Mesendoderm (in vitro differentiated cells): ENCODE measurements at regions not wholly inside any gene's neighbourhood (a gene's known extent, or its start where the extent isn't known, plus 50 kb on each side); places are given as distances from the start of the nearest gene placed in this dataset.

ENCODE experiments used
- DNase-seq: peaks from one replicate; pipeline ENCODE4 v3.0.0; 2013
- H2AK5ac ChIP-seq: 2 replicates; pipeline ENCODE4 v1.6.1; 2013; ENCODE audit warnings: low read length, inconsistent platforms
- H2BK120ac ChIP-seq: 2 replicates; pipeline ENCODE4 v1.6.1; 2013; ENCODE audit warnings: low read depth, mild to moderate bottlenecking, low read length, moderate library complexity, mixed read lengths
- H2BK15ac ChIP-seq: replicated peaks from 2 replicates; pipeline ENCODE4 v1.6.1; 2013; ENCODE audit warnings: low read depth, mild to moderate bottlenecking, moderate library complexity
- H2BK5ac ChIP-seq: 2 replicates; pipeline ENCODE4 v1.6.1; 2013; ENCODE audit warnings: low read length, inconsistent platforms
- H3K18ac ChIP-seq: 2 replicates; pipeline ENCODE4 v1.6.1; 2013; ENCODE audit warnings: mild to moderate bottlenecking, low read length, mixed read lengths
- H3K23ac ChIP-seq: one replicate; pipeline ENCODE4 v1.6.1; 2013; ENCODE audit warnings: low read length
- H3K27ac ChIP-seq: 2 replicates; pipeline ENCODE4 v1.5.1; 2013; ENCODE audit warnings: low read depth, mild to moderate bottlenecking, inconsistent platforms, low read length, moderate library complexity
- H3K27me3 ChIP-seq: 2 replicates; pipeline ENCODE4 v1.6.1; 2013; ENCODE audit warnings: low read length, control low read depth, mild to moderate bottlenecking, inconsistent platforms; ENCODE audit not compliant: insufficient read depth, poor library complexity
- H3K36me3 ChIP-seq: 2 replicates; pipeline ENCODE4 v1.6.1; 2013; ENCODE audit warnings: low read length, inconsistent platforms; ENCODE audit not compliant: control insufficient read depth, insufficient read depth
- H3K4ac ChIP-seq: one replicate; pipeline ENCODE4 v1.6.1; 2013; ENCODE audit warnings: low read depth, mild to moderate bottlenecking, low read length, moderate library complexity
- H3K4me1 ChIP-seq: 2 replicates; pipeline ENCODE4 v1.6.1; 2013; ENCODE audit warnings: low read depth, low read length, inconsistent platforms; ENCODE audit not compliant: control insufficient read depth
- H3K4me2 ChIP-seq: 2 replicates; pipeline ENCODE4 v1.6.1; 2013; ENCODE audit warnings: low read length
- H3K4me3 ChIP-seq: 2 replicates; pipeline ENCODE4 v1.5.1; 2013; ENCODE audit warnings: mild to moderate bottlenecking, low read length
- H3K56ac ChIP-seq: one replicate; pipeline ENCODE4 v1.6.1; 2013; ENCODE audit warnings: low read length
- H3K79me1 ChIP-seq: 2 replicates; pipeline ENCODE4 v1.6.1; 2013; ENCODE audit warnings: low read length, inconsistent platforms
- H3K79me2 ChIP-seq: 2 replicates; pipeline ENCODE4 v1.6.1; 2013; ENCODE audit warnings: mild to moderate bottlenecking, low read length; ENCODE audit not compliant: control insufficient read depth, insufficient read depth
- H3K9ac ChIP-seq: 2 replicates; pipeline ENCODE4 v1.6.1; 2013; ENCODE audit warnings: low read length, inconsistent platforms
- H4K5ac ChIP-seq: one replicate; pipeline ENCODE4 v1.6.1; 2013; ENCODE audit warnings: low read length
- H4K8ac ChIP-seq: one replicate; pipeline ENCODE4 v1.6.1; 2013; ENCODE audit warnings: low read depth, mild to moderate bottlenecking, control low read depth, low read length, moderate library complexity
- WGBS: extraction: QIAGEN DNeasy Blood & Tissue Kit; methylation state at CpG from one replicate; pipeline ENCODE4 v1.1.7; 2013; ENCODE audit warnings: low lambda C conversion rate, missing lambda C conversion rate; ENCODE audit not compliant: insufficient coverage; ENCODE audit errors: extremely low coverage; 5-methylcytosine and 5-hydroxymethylcytosine counted together

GRCh38 chr17:33944826-33945225 lies 310.3 kb upstream of the CCL2 start:
- DNase-seq = no peak
- Histone ChIP-seq H3K27ac (no peak overlapping the region), H3K4ac (no peak overlapping the region), H4K5ac (no peak overlapping the region), H3K79me2 (no peaks in the 10 kb centered on the region), H3K4me1 (peaks cover 12% of the 10 kb centered on the region), H3K36me3 (no peaks in the 10 kb centered on the region), H2AK5ac (no peak overlapping the region), H3K79me1 (no peaks in the 10 kb centered on the region), H3K9ac (no peak overlapping the region), H3K56ac (no peak overlapping the region), H3K4me2 (no peak overlapping the region), H3K23ac (no peak overlapping the region), H2BK120ac (no peak overlapping the region), H3K4me3 (no peak overlapping the region), H4K8ac (no peak overlapping the region), H2BK15ac (no peak overlapping the region), H3K27me3 (no peaks in the 10 kb centered on the region), H2BK5ac (no peak overlapping the region), H3K18ac (no peak overlapping the region)
- no CpG with 5 or more reads among the region's 2 CpGs for WGBS

GRCh38 chr17:33945646-33946546 lies 309.2 kb upstream of the CCL2 start:
- Histone ChIP-seq H3K4me2 (no peak overlapping the region), H3K4ac (no peak overlapping the region), H3K36me3 (no peaks in the 10 kb centered on the region), H3K18ac (no peak overlapping the region), H4K8ac (no peak overlapping the region), H3K4me1 (peaks cover 2% of the 10 kb centered on the region), H3K79me2 (no peaks in the 10 kb centered on the region), H3K4me3 (no peak overlapping the region), H3K56ac (no peak overlapping the region), H2AK5ac (no peak overlapping the region), H3K9ac (no peak overlapping the region), H2BK15ac (no peak overlapping the region), H3K27ac (no peak overlapping the region), H4K5ac (no peak overlapping the region), H2BK5ac (no peak overlapping the region), H3K23ac (no peak overlapping the region), H3K27me3 (no peaks in the 10 kb centered on the region), H2BK120ac (no peak overlapping the region), H3K79me1 (no peaks in the 10 kb centered on the region)
- whole genome bisulfite sequencing = no CpG with 5 or more reads among the region's 6 CpGs
- no peak for DNase-seq

DNA sequence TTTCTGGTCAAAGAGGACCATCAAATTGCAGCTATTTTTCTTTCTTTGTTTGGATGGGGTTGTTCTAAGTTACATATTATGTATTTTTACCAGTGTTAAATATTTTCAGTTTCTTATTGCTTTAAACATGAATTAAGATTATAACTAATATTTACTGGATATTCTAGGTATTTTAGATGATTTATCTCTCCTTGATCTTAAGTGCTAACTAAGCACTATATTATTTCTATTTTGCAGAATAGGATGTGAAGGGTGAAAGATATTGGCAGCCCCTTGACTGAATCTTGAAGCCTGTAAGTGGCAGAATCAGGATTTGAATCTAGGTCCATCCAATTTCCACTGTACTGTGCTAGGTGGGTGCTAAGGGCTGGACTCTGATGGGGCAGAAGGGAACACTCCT lies 307.3 kb upstream of the CCL2 start:
- Histone ChIP-seq H3K4ac (no peak overlapping the region), H2BK120ac (no peak overlapping the region), H3K4me3 (no peak overlapping the region), H4K8ac (no peak overlapping the region), H3K27ac (no peak overlapping the region), H3K9ac (no peak overlapping the region), H3K4me2 (no peak overlapping the region), H2BK15ac (no peak overlapping the region), H2AK5ac (no peak overlapping the region), H4K5ac (no peak overlapping the region), H2BK5ac (no peak overlapping the region), H3K79me1 (no peaks in the 10 kb centered on the region), H3K36me3 (no peaks in the 10 kb centered on the region), H3K56ac (no peak overlapping the region), H3K27me3 (no peaks in the 10 kb centered on the region), H3K18ac (no peak overlapping the region), H3K79me2 (no peaks in the 10 kb centered on the region), H3K4me1 (no peaks in the 10 kb centered on the region), H3K23ac (no peak overlapping the region)
- no peak for DNase-seq

DNA sequence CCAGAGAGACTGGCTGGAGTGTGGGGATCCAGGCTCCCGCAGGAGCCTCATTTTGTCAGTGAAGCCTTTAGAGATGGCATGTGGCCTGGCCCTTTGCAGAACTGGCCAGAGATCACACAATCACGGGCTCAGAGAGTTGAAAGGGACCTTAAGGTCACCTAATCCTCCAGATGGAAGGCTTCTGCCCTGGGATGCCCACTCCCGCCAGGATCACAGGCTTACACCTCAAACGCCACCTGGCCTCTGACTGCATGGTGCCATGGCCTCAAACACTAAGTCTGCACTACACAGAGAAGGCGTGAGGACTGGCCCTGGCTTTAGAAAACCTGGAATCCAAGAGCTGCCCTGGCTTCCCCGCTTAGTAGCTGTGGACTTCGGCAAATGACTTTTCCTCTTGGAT lies 306.8 kb upstream of the CCL2 start:
- Histone ChIP-seq H4K8ac (no peak overlapping the region), H3K23ac (no peak overlapping the region), H3K9ac (no peak overlapping the region), H3K4me2 (no peak overlapping the region), H3K4me1 (no peaks in the 10 kb centered on the region), H3K27ac (no peak overlapping the region), H3K4me3 (no peak overlapping the region), H3K79me1 (no peaks in the 10 kb centered on the region), H2BK5ac (no peak overlapping the region), H2BK15ac (no peak overlapping the region), H3K18ac (no peak overlapping the region), H3K27me3 (no peaks in the 10 kb centered on the region), H3K79me2 (no peaks in the 10 kb centered on the region), H3K36me3 (no peaks in the 10 kb centered on the region), H3K56ac (no peak overlapping the region), H4K5ac (no peak overlapping the region), H3K4ac (no peak overlapping the region), H2BK120ac (no peak overlapping the region), H2AK5ac (no peak overlapping the region)
- no peak for DNase-seq
- WGBS = no CpG with 5 or more reads among the region's 7 CpGs

DNA sequence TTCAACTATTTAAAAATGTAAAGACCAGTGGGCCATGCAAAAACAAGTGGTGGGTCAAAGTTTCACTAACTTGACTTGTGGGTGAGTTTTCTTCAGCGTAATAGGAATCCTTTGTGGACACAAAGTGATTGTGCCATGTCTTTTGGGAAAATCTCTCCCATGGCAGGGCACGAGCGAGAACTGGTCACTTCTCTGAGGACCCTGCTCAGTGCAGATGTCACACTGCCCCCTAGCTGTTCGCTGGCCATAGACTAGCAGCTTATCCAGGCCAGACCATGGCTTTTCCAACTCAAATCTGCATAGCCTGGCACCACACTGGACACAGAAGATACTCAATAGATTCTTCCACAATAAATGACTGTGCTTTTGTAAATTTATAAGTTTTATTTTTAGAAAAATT lies 306.0 kb upstream of the CCL2 start:
- no peak overlapping the region for H4K8ac ChIP-seq
- H3K56ac ChIP-seq = no peak overlapping the region
- H3K4me1 ChIP-seq = no peaks in the 10 kb centered on the region
- no peak overlapping the region for H3K27ac ChIP-seq
- no peak overlapping the region for H3K4ac ChIP-seq
- no CpG with 5 or more reads among the region's 4 CpGs for WGBS
- no peaks in the 10 kb centered on the region for H3K36me3 ChIP-seq
- no peak overlapping the region for H2BK120ac ChIP-seq
- H3K79me2 ChIP-seq = no peaks in the 10 kb centered on the region
- H2BK15ac ChIP-seq = no peak overlapping the region
- H3K9ac ChIP-seq = no peak overlapping the region
- no peaks in the 10 kb centered on the region for H3K79me1 ChIP-seq
- no peak overlapping the region for H2BK5ac ChIP-seq
- no peak overlapping the region for H3K23ac ChIP-seq
- no peak overlapping the region for H3K4me2 ChIP-seq
- no peak overlapping the region for H3K18ac ChIP-seq
- no peak overlapping the region for H2AK5ac ChIP-seq
- no peaks in the 10 kb centered on the region for H3K27me3 ChIP-seq
- DNase-seq = peak; percentile 69
- no peak overlapping the region for H4K5ac ChIP-seq
- H3K4me3 ChIP-seq = no peak overlapping the region

- Histone ChIP-seq H3K79me1 (no peaks in the 10 kb centered on the region), H3K79me2 (no peaks in the 10 kb centered on the region), H2BK15ac (no peak overlapping the region), H3K36me3 (no peaks in the 10 kb centered on the region), H3K9ac (no peak overlapping the region), H3K56ac (no peak overlapping the region), H4K8ac (no peak overlapping the region), H3K4me3 (no peak overlapping the region), H3K27me3 (no peaks in the 10 kb centered on the region), H2AK5ac (no peak overlapping the region), H3K4me2 (no peak overlapping the region), H3K27ac (no peak overlapping the region), H3K4ac (no peak overlapping the region), H2BK5ac (no peak overlapping the region), H4K5ac (no peak overlapping the region), H3K4me1 (no peaks in the 10 kb centered on the region), H2BK120ac (no peak overlapping the region), H3K23ac (no peak overlapping the region), H3K18ac (no peak overlapping the region)
- no peak for DNase-seq
- whole genome bisulfite sequencing = no CpG with 5 or more reads among the region's 6 CpGs
These were observed 305.0 kb upstream of the CCL2 start for GRCh38 chr17:33950061-33950460.
